ENCODE measurements at regions not wholly inside any gene's neighbourhood (a gene's known extent, or its start where the extent isn't known, plus 50 kb on each side); places are given as distances from the start of the nearest gene placed in this dataset.

- Histone ChIP-seq H3K4me1 (no peaks in the 10 kb centered on the region), H3K27me3 (no peaks in the 10 kb centered on the region), H3K27ac (no peak overlapping the region), H3K9me3 (no peaks in the 10 kb centered on the region), H3K4me3 (no peak overlapping the region), H3K36me3 (no peaks in the 10 kb centered on the region)
- DNase-seq (no peak), FAIRE-seq (no peak), ATAC-seq (no peak)
- WGBS, 2 donors = 83 to 88% methylated on average over 8 of the region's 8 CpGs
- no peak for TF ChIP-seq CTCF (IDR thresholded peaks at IDR 0.05)
- intact Hi-C loops (cut with DNase I) = no loop called here
Observed at GRCh38 chr3:170699158-170700053, 113.5 kb upstream of the SLC7A14 start.

GRCh38 chr3:170697908-170698307 lies 112.0 kb upstream of the SLC7A14 start:
- Histone ChIP-seq H3K36me3 (no peaks in the 10 kb centered on the region), H3K27ac (no peak overlapping the region), H3K27me3 (no peaks in the 10 kb centered on the region), H3K4me3 (no peak overlapping the region), H3K9me3 (no peaks in the 10 kb centered on the region), H3K4me1 (no peaks in the 10 kb centered on the region)
- DNase-seq (no peak), ATAC-seq (no peak), FAIRE-seq (no peak)
- intact Hi-C loops (cut with DNase I) = no loop called here
- WGBS, 2 donors = 42 to 48% methylated on average over 3 of the region's 3 CpGs
- TF ChIP-seq CTCF (IDR thresholded peaks at IDR 0.05) = no peak

GRCh38 chr3:170697131-170697530 lies 111.3 kb upstream of the SLC7A14 start:
- H3K4me1 ChIP-seq = no peaks in the 10 kb centered on the region
- DNase-seq = no peak
- no peak overlapping the region for H3K4me3 ChIP-seq
- no peaks in the 10 kb centered on the region for H3K36me3 ChIP-seq
- H3K27ac ChIP-seq = no peak overlapping the region
- intact Hi-C loops (cut with DNase I) = no loop called here
- no peak for TF ChIP-seq CTCF (IDR thresholded peaks at IDR 0.05)
- no peak for FAIRE-seq
- no peak for ATAC-seq
- H3K9me3 ChIP-seq = no peaks in the 10 kb centered on the region
- no peaks in the 10 kb centered on the region for H3K27me3 ChIP-seq
- 81 to 90% methylated on average over 2 of the region's 2 CpGs for WGBS, 2 donors

GRCh38 chr3:170695486-170696064 lies 109.7 kb upstream of the SLC7A14 start:
- DNase-seq (no peak), FAIRE-seq (no peak), ATAC-seq (no peak)
- H3K4me1 ChIP-seq = no peaks in the 10 kb centered on the region
- no peaks in the 10 kb centered on the region for H3K9me3 ChIP-seq
- intact Hi-C loops (cut with DNase I) = no loop called here
- 89 to 92% methylated on average over 3 of the region's 3 CpGs for WGBS, 2 donors
- H3K27ac ChIP-seq = no peak overlapping the region
- H3K27me3 ChIP-seq = no peaks in the 10 kb centered on the region
- no peaks in the 10 kb centered on the region for H3K36me3 ChIP-seq
- TF ChIP-seq CTCF (IDR thresholded peaks at IDR 0.05) = no peak
- no peak overlapping the region for H3K4me3 ChIP-seq

GRCh38 chr3:170692720-170693119 lies 106.8 kb upstream of the SLC7A14 start:
- no peaks in the 10 kb centered on the region for H3K36me3 ChIP-seq
- no peaks in the 10 kb centered on the region for H3K4me1 ChIP-seq
- FAIRE-seq = no peak
- DNase-seq = no peak
- H3K4me3 ChIP-seq = no peak overlapping the region
- 90 to 96% methylated on average over 2 of the region's 2 CpGs for WGBS, 2 donors
- intact Hi-C loops (cut with DNase I) = no loop called here
- TF ChIP-seq CTCF (IDR thresholded peaks at IDR 0.05) = no peak
- no peaks in the 10 kb centered on the region for H3K9me3 ChIP-seq
- H3K27me3 ChIP-seq = no peaks in the 10 kb centered on the region
- no peak overlapping the region for H3K27ac ChIP-seq
- no peak for ATAC-seq
